GM23248 (cell line): ENCODE measurements at regions not wholly inside any gene's neighbourhood (a gene's known extent, or its start where the extent isn't known, plus 50 kb on each side); places are given as distances from the start of the nearest gene placed in this dataset.

Experiments used
- EZH2 ChIP-seq: fragments of 200-600 bp; sonication (generic); IDR thresholded peaks from 2 replicates; pipeline ENCODE4 v1.6.1; 2018; ENCODE audit warnings: antibody characterized with exemption, mild to moderate bottlenecking; ENCODE audit not compliant: insufficient read depth, poor library complexity, severe bottlenecking
- EZH2phosphoT487 ChIP-seq: fragments of 200-600 bp; sonication (generic); IDR thresholded peaks from 2 replicates; pipeline ENCODE4 v1.6.1; 2018; ENCODE audit warnings: antibody characterized with exemption, moderate library complexity, mild to moderate bottlenecking, low read depth; ENCODE audit not compliant: insufficient read depth

DNA sequence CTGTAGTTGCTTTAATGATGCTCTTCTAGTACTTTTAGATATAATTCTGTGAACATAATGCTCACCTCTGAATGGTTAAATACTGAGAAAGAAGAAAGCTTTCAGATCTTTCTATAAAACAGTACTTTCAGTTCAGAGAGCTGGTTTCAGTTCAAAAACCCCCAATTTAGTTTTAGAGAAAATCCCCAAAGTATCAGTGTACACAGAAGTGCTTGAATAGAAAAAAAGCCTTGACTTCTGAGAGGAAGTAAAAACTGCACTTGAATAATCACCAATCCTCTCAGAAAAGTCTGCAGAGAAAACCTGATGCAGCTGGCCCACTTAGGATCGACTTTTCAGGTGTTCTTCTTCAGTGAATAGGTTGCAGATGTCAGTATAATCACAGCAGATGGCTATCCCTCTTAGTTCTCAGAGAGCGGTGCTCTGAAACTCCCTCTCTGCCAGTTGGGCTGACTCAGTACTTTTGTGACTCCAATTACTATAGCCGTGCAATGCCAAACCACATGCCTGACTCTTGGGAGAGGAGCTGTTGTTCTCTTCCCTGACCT is 616.3 kb downstream of the LRFN5 start:
- TF ChIP-seq EZH2 = no peak
- no peak for TF ChIP-seq EZH2phosphoT487
